GM21390 (cell line): ENCODE measurements at regions not wholly inside any gene's neighbourhood (a gene's known extent, or its start where the extent isn't known, plus 50 kb on each side); places are given as distances from the start of the nearest gene placed in this dataset.

Source experiments
- ATAC-seq: cut with Tn5 transposase; IDR thresholded peaks from one replicate; pipeline ENCODE4 v1.9.1; 2021; ENCODE audit not compliant: unreplicated experiment

DNA sequence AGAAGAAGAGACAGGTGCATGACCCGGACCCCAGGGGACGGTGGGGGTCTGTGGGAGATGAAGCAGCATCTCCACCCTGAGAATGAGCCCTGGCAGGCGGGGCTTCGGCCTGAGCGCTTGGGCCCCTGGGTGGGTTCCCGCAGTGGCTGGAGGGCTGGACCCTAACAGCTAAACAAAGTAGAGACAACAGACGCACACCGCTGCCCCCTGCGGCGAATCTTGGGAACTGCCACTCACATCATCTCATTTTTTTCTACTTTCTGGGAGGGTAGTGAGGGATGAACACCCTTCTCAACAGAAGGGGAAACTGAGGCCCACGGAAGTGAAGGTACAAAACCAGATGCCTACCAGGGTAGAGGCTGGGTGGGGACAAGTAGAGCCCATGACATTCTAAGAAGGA, 104.7 kb downstream of the RFLNA start:
- ATAC-seq: no peak

DNA sequence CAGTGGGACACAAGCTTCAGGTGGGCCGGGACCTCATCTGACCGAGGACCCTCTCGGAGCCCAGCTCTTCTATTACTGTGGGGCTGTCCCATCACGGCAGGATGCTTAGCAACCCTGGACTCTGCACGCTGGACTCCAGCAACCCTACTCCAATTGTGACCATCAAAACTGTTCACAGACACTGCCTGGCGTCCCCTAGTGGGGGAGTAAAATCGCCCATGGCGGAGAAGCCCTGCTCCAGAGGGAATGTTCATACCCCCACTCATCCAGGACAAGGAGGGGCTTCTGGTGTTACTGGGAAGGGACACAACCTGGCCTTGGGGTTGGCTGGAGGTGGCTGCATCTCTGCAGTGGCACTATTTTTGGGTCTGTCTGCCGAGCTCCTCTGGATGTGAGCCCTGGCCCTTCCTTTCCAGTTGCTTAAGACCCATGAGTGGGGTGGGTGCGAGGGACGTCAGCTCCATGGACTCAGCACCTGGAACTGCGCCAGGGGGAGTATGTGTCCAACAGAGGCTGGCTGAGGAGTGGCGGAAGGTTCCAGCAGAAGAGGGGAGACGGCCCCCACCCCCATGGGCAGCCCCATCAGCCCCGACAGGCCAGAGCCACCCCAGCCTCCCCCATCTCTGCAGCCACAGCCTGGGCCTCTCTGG, 103.8 kb downstream of the RFLNA start:
- no peak for ATAC-seq

DNA sequence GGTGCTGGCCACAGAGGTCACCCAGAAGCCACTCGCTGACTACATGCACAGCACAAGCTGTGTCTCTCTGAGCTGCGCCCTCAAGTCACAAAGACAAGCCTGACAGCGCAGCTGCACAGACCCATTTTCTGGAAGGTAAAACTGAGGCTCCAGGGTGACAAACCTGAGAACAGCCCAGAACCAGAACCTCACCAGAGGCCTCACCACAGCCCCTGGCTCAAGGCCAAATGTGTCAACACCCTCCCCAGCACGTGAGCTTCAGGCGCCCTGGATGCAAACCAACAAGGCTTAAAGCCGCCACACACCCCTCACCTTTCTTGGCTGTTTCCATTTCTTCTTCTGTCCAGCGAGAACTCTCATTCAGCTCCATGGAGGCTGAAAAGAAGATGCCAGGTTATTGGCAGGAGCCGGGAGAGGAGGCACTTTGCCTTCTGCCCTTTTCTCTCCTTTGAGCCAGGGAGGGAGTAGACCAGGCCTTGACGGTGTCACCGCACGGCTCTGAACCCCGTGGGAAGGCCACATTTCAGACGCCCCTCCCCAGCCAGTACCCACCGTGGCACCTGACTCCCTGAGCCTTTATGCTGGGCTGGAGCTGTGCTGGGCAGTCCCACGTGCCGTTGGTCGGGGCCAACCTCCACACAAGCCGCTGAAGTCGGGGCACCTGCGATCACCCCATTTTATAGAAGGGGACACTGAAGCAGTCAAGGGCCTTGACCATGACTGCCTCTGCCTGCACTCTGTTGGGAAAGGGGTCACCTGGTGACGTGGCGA, 103.1 kb downstream of the RFLNA start:
- no peak for ATAC-seq

DNA sequence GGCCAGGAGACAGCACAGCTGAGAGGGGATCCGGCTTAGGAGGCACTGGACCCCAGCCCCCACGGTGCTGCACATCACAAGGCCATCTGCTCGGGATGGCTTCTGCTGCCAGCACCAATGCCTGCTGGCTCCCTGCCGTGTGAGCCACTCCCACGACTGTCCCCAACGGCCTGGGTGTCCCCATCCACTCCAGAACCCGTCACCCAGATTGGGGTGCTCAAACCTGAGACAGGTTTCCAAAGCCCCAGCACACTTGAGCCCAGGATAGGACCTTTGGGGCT, 102.4 kb downstream of the RFLNA start:
- ATAC-seq: no peak

DNA sequence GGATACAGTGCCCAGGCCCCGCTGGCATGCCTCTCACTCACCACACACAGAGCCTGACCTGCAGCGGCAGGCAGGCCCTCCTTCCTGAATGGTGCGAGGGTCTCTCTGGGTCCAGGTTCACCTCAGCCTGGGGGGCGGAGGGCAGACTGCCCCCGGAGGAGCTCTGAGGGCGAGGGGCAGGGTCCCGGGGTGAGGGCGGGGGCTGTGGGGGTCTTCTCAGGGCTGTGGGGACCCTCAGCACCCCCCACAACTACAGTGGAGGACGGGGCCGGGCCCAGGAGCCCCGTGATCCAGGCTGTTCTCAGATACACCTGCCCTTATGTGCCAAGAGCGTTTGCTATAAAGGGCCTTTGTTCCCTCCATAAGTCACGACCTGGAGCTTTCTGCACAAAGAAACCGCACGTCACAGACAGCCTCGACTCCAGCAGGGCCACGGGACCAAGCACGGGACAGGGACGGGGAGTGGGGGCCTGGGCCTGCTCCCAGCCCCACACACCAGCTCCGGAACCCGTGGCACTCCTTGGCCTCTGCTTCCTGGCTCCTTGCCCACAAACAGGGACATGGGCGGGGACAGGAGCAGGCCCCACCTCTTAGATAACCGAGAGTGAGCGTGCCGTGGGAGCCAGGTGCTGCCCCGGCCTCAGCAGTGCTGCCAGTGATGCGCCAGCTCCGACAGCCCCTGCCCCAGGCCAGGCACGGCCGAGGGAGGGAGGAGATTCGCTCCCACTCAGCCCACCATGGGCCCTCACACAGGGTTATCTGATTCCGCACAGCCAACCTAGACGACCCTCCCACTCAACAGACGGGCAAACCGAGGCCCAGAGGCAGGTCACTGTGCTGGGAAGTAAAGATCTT, 101.9 kb downstream of the RFLNA start:
- ATAC-seq: no peak

DNA sequence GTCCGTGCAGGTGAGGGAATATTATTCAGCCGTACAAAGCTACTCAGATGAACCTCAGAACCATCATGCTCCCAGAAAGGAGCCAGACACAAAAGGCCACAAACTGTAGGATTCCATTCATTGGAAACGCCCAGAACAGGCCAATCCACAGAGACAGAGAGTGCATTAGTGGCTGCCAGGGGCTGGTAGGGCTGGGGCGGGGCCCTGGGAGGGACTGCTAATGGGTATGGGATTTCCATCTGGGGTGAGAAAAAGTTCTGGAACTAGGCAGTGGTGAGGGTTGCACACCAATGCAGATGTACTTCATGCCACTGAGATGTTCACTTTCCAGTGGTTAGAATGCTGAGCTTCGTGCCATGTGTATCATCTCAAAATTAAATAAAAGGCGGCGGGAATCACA, 101.1 kb downstream of the RFLNA start:
- ATAC-seq: no peak

DNA sequence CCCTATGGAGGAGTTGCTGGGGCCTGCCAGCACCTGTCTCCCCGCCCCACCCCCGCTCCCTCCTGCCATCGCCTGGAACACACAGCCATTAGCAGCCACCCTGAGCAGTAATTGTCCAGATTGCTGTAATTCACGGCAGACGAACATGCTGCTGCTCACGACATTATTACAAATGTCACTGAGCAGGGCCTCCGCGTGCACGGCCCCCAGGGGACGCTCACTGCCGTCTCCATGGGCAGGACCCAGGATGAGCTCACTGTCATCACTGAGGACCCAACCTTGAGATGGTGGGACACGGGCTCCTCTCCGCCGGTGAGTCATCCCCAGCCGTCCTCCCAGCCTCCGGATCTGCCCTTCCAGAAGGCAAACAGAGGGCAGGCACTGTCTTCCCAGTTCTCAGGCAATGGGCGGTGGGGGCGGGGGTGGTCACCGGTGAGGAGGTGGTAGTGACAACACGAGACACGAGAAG, 100.4 kb downstream of the RFLNA start:
- ATAC-seq: no peak

DNA sequence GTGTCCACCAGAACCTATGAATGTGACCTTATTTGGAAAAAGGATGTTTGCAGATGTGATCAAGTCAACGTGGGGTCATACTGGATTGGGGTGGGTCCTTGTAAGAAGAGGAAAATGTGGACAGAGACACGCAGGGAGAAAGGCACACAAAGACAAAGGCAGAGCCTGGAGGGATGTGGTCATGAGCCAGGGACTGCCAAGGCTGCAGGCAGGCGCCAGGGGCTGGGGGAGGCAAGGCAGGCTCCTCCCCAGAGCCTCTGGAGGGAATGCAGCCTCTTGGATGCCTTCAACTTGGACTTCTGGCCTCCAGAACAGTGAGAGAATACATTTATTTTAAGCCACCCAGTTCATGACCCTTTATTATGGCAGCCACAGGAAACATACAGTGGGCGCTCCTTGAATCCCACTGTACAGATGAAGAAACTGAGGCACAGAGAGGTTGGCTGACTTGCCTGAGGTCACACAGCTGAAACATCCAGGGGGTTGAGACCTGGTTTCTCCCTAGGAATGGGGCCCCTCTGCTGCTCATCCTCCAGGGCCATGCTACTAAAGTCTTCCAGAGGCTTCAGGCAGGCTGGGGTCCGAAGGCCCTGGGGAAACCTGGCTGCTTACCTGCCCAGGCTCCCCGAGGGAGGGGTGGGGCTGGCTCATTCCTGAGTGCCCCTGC, 99.7 kb downstream of the RFLNA start:
- ATAC-seq: no peak

DNA sequence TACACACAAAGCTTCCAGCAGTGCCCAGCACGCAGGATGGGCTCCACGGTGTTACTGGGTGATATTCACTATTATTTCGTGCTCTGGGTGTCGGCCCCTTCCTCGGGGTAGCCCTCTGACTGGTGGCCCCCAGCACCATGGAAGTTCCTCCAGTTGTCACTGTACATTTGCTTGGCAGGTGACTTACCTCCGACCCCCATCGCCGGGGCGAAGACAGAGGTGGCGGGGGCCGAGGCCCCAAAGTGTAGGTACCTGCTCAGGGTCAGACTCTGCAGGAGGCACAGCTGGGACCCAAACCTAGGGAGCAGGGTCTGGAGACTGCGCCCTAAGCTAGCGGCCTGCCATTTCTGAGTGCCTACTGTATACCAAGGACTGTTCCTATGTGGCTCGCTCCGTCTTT, 98.9 kb downstream of the RFLNA start:
- ATAC-seq: no peak

DNA sequence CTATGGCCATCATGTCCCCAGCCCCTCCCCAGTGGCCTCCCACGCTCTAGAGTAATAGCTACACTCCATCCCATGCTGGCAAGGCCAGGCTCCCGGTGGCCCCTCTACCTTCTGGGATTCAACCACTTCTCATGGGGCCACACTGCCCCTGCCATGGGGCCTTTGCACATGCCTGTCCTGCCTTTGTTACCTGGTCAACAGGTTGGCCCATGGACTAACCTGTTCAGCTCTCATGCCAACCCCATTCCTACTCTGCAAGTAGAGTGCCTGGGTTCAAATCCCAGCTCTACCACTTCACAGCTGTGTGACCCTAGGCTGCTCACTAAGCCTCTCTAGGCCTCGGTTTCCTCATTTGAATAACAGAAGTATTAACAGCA, 98.5 kb downstream of the RFLNA start:
- no peak for ATAC-seq

DNA sequence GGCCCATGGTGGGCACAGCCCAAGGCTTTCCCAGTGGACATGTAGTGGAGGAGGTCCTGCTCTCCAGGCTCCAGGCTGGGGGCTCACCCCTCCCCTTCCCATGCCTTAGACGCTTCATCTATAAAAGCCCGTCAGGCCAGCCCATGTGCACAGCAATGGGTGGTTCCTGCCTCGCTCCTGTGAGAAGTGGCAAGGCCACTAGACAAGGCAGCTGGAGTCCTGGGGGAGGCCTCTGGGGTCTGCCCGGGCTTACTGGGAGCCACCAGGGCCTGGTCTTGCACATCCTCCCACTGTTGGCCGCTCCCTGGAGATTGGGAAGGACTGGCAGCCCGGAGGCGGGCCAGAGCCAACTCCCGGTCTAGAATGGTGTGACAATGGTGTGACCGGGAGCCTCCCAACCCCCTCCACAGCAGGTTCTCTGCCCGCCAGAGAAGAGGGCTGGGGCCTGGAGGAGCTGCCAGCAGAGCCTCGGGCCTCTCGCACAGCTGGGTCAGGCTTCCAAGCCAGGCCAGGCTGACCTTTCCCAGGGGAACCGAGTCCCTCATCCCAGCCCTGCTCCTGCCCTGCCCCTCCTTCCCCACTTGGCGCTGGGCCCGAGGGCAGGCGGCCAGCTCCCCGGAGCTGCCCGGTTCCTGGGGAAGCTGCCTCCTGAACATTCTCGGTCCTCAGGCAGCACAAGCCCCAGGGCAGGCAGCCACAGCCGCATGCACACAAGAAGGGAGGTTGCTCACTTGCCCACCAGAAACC, 97.9 kb downstream of the RFLNA start:
- ATAC-seq: no peak

DNA sequence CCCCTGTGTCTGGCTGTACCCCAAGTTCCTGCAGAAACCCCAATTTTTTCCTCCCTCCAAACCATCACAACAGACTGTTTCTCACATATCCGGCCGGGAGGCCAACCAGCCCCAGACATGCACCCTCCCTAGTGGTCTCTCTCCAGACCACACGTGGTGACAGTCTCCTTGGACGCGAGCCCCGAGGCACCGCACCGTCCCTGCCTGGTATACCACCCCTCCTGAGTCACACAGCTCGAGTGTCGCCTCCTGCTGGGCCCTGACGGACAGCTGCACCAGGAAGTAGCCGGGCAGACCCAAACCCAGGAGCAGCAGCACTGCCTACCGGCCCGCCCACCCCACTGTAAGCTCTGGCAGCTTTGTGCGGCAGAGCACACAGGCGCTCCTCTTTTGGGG, 97.4 kb downstream of the RFLNA start:
- ATAC-seq: no peak

DNA sequence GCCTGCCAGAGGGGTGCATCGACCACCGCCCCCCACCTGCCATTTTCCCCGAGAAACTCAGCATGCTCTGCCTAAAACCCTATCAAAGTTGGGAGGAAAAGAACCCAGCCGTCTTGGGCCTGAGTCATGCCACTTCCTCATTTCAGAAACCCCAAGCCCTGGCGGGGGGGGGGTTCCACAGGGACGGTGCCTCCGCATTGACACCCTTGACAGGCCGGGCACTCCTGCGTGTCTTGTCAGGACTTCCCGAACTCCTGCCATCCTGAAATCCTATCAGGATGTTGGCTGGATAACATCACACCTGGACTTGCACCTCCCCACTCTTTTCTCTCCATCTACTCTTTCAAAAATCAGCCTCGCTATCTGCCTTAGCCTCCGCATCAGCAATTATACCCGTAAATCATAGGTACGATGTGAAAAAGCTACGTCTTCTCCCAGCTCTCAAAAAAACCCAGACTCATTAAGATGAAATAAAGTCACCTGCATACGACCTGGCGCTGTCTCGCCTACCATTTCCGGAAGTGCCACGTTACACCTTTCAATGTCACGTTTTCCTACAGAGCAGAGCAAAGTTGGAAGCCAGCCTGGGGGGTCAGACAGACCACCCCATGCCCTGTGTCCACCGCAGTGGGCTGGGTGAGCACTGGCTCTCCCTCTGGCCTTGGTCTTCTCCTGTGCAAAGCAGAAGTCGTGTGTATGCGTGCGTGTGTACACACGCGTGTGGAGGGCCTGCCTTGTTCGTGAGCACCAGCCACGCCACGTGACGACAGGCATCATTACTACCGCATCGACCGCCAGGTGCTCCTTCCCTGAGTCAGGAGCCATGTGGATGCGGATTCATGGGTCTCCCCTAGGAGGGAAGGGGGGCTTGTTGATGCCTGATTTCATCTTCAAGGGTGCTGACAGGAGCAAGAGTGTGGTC, 96.7 kb downstream of the RFLNA start:
- ATAC-seq: peak; percentile 56

DNA sequence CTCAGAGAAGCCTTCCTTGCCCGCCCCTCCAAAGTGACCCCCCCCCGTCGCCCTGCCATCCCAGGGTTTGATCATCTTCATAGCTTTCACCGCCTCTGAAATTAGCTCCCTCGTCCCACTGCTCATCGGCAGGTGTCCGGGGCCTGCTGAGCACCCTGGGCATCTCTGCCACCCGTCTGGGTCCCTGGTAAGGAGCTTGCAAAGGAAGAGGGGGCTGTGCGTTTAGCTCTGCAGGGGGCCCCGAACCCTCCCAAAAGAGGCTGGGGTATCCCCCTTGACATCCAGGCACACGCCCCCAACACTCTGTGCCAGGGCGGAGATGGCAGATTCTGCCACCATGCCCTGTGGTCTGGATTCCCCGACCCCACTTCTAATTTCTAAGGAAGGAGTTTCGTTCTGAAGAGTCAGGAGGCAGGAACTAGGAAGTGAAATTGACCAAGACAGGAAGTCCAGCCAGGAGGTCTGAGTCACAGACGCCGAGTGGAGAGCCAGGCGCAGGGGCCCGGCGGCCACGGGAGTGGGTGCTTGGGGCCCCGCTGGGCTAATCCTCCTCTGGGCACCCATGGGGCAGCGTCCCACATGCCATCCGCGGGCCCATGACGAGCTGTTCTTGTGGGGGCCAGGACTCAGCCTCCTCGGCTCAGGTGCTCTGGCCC, 95.7 kb downstream of the RFLNA start:
- peak; percentile 52 for ATAC-seq

DNA sequence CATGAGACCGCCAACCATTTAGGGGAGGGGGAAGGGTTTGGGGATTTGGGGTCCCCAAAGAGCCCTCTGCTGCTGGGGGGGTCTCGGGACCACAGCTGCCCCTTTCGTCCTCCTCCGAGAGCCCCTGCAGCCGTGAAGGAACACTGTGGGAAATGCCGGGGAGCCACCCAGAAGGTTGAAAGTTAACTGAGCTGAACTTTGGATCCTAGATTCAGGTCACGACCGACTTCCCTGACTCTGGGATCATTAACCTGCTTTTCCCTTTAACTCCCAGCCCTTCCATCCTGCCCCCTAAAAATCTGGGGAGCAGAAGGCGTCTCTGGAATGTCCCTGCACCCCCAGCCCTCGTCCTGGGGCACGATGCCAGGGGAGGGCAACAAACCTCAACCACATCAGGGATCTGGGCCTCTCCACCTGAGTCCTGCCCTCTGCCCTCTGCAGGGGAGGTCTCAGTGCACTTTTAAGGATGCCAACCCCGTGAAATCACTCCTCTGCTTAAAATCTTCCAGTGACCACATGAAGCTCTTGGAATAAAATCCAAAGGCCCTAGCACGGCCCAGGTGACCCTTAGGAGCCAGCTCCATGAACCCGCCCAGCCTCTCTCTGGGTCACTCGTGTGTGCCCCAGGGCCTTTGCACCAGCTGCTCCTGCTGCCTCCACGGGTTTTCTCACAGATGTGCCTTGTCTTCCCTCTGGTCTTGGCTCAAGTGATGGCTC, 95.0 kb downstream of the RFLNA start:
- no peak for ATAC-seq

DNA sequence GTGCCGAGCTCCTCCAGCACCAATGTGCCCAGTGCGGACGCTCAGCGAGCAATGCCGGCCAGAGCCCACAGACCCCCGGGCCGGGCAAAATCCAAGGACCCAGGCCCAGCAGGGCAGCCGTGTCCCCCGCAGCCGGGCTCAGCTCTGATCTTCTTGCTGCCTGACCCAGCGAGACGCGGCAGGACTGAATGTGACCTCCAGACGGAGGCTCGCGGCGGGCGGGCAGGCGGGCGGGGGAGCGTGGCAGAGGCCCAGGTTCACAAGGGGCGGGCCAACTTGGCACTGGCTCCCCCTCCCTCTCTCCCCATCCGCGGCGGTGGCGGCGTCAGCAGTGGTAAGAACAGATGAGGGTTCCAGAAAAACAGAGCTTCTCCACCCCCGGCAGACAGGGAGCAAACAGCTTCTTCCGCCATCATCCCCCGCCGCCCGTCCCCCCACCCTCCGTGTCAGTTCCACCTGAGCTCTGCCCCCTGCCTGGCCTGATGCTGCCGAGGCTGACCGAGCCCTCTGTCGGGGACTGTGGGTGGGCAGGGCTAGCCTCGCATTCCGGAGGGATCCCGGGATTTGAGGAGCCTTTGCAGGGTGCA, 94.3 kb downstream of the RFLNA start:
- no peak for ATAC-seq

DNA sequence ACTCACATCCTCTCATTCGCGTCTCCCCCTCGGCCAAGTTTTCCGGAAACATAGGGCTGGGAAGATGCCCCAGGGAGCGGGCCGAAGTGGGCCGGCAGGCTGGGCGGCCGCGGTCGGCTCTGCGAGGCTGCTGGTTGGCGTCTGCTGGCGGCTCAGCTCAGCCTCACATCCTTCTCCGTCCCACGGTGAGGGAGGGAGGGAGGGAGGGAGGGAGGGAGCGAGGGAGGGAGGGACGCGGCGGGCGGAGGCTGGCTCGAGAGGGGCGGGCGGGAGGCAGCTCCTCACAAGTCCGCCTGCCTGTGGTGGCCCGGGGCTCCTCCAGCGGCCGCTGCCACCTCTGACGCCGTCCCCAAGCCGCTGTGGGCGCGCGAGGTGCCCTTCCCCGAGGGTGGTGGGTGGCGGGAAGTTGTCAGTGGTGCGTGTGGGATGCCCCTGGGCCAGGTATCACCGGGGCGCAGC, 93.8 kb downstream of the RFLNA start:
- no peak for ATAC-seq

DNA sequence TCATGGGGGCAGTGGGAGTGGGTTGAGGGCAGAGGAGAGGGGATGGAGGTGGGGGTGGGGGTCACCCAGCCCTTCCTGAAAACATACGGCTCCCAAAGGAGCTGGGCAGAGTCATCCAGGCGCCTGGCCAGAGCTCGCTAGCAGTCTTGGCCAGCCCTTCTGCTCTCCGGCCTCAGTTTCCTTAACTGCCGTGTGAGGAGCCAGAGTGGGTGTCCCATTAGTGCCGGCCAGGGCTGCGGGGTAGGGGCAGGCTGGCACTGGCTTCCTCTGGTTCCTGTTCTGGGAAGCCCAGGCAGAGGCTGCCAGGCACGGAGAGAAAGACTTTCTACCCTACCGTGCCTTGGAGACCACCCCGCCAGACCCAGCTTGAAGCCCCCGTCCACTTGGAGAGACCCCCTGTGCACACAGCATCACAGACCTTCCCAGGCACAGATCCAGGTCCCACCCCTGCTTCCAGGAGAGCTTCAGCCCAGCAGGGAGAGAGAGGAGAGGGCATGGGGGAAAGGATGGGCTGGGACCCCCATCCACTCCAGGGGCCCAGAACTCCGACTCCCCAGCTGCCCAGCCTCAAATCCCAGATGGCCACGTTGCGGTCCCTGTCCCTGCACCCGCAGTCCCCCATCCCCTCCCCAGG, 93.3 kb downstream of the RFLNA start:
- no peak for ATAC-seq
